ENCODE measurements at regions not wholly inside any gene's neighbourhood (a gene's known extent, or its start where the extent isn't known, plus 50 kb on each side); places are given as distances from the start of the nearest gene placed in this dataset.

DNA sequence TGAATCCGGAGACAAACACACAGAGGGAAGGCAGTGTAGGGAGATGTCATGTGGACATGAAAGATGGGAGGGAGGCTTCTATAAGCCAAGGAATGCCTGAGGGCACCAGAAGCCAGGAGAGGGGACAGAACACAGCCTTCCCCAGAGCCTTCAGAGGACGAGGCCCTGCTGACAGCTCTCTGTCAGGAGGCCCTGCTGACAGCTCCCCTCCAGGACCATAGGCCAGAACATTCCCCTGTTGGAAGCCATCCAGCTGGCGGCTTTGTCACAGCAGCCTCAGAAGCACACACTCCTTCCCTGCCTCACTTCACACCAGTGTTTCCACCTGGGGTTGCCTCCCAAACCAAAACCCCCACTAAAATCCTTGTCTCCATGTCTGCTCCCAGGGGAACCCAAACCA, 171.3 kb upstream of the ID2 start:
- H3K27ac Mint-ChIP-seq, result no peak overlapping the region
- TF ChIP-seq, protein P1, sequence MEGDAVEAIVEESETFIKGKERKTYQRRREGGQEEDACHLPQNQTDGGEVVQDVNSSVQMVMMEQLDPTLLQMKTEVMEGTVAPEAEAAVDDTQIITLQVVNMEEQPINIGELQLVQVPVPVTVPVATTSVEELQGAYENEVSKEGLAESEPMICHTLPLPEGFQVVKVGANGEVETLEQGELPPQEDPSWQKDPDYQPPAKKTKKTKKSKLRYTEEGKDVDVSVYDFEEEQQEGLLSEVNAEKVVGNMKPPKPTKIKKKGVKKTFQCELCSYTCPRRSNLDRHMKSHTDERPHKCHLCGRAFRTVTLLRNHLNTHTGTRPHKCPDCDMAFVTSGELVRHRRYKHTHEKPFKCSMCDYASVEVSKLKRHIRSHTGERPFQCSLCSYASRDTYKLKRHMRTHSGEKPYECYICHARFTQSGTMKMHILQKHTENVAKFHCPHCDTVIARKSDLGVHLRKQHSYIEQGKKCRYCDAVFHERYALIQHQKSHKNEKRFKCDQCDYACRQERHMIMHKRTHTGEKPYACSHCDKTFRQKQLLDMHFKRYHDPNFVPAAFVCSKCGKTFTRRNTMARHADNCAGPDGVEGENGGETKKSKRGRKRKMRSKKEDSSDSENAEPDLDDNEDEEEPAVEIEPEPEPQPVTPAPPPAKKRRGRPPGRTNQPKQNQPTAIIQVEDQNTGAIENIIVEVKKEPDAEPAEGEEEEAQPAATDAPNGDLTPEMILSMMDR (IDR thresholded peaks at IDR 0.05; ENCODE audit: unreplicated experiment in 3 of 3), result no peak
- H3K9me3 Mint-ChIP-seq, result peaks cover 29% of the 10 kb centered on the region
- no peaks in the 10 kb centered on the region for H3K4me1 Mint-ChIP-seq
- peaks cover 9% of the 10 kb centered on the region for H3K36me3 Mint-ChIP-seq (ENCODE audit: low read depth)
- H3K27me3 Mint-ChIP-seq (ENCODE audit: low read depth), result peaks cover 6% of the 10 kb centered on the region
- no peak overlapping the region for H3K4me3 Mint-ChIP-seq

DNA sequence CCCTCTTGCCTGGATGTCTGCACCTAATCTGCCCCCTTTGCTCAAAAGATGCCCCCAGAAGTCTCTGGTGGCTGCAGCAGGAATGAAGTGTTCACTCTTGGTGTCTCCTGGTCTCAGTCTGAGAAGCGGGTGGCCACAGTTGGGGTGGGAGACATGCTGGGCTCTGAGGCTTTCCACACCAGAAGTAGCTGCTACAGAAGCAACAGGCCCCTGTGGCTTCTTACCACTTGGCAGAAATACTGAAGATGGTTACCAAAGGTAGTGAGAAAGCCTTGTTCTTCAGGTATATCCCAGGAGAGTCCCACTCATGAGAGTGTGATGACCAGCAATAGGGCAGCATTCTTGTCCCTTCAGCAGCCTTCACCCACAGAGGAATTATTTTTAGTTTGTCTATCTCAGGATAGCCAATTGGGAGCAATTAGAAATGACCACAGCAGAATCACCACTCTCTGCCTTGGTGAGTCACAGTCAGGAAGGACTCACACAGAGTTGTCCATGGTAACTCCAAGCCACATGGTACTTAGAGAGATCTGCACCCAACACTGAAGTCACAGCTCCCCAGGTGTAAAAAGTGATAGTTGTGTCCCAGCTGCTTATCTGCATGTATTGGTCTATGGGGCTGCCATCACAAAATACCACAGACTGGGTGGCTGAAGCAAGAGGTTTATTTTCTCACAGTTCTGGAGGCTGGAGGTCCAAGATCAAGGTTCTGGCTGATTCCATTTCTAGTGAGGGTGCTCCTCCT, 169.8 kb upstream of the ID2 start:
- H3K4me3 Mint-ChIP-seq, result no peak overlapping the region
- TF ChIP-seq, protein P1 (IDR thresholded peaks at IDR 0.05; ENCODE audit: unreplicated experiment in 3 of 3), result no peak
- H3K4me1 Mint-ChIP-seq, result no peaks in the 10 kb centered on the region
- peaks cover 9% of the 10 kb centered on the region for H3K36me3 Mint-ChIP-seq (ENCODE audit: low read depth)
- H3K27me3 Mint-ChIP-seq (ENCODE audit: low read depth), result peaks cover 12% of the 10 kb centered on the region
- H3K27ac Mint-ChIP-seq, result no peak overlapping the region
- H3K9me3 Mint-ChIP-seq, result peaks cover 29% of the 10 kb centered on the region

DNA sequence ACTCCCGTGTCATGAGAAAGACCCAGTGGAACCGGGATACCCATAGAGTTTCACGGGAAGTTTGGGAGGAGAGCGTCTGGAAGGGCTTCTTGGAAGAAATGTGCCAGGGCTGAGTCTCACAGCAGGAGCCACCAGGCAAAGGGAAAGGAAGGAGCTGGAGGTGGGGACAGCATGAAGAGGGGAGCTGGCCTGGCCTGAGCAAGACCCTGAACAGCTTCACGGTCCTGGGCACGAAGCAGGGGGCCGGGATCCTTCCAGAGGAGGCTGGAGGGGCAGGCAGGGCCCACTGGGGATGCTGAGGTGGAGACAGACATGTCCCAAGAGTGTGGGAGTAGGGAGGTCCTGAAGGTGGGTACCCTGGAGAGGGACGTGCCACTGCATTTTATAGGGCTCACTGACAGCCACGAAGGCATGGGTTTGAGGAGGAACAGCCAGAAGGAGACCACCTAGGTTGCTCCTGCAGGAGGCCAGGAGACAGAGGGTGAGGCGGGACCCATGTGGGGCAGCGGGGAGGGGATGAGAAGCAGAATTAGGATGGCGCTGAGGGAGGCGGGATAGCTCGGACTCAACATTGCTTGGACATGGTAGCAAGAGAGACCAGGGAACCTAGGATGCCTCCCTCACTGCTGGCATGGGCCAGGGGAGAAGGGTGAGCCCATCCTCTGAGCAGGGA, 168.1 kb upstream of the ID2 start:
- H3K27me3 Mint-ChIP-seq (ENCODE audit: low read depth), result peaks cover 12% of the 10 kb centered on the region
- no peaks in the 10 kb centered on the region for H3K4me1 Mint-ChIP-seq
- no peak overlapping the region for H3K4me3 Mint-ChIP-seq
- TF ChIP-seq, protein P1 (IDR thresholded peaks at IDR 0.05; ENCODE audit: unreplicated experiment in 3 of 3), result no peak
- H3K9me3 Mint-ChIP-seq, result peaks cover 27% of the 10 kb centered on the region
- H3K36me3 Mint-ChIP-seq (ENCODE audit: low read depth), result peaks cover 9% of the 10 kb centered on the region
- no peak overlapping the region for H3K27ac Mint-ChIP-seq

DNA sequence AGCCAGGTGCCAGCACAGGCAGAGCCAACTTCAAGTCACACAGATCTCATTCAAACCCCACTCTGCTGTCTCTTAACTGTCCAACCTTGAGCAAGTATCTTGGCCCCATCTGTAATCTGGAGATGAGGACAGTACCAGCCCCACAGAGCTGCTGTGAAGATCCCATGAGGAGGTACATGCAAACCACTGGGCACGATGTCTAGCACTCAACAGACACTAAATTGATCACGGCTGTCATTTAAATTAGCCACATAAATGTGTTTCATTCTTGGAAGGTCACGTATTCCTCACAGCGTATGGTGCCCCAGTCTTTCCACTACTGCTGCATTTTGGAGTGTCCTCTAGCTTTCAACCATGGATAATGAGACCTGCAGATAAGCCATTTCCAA, 167.6 kb upstream of the ID2 start:
- Mint-ChIP-seq H3K36me3 (ENCODE audit: low read depth) (peaks cover 6% of the 10 kb centered on the region), H3K9me3 (peaks cover 23% of the 10 kb centered on the region), H3K4me1 (no peaks in the 10 kb centered on the region), H3K27ac (no peak overlapping the region), H3K4me3 (no peak overlapping the region), H3K27me3 (ENCODE audit: low read depth) (peaks cover 12% of the 10 kb centered on the region)
- TF ChIP-seq, protein P1 (IDR thresholded peaks at IDR 0.05; ENCODE audit: unreplicated experiment in 3 of 3), result no peak

DNA sequence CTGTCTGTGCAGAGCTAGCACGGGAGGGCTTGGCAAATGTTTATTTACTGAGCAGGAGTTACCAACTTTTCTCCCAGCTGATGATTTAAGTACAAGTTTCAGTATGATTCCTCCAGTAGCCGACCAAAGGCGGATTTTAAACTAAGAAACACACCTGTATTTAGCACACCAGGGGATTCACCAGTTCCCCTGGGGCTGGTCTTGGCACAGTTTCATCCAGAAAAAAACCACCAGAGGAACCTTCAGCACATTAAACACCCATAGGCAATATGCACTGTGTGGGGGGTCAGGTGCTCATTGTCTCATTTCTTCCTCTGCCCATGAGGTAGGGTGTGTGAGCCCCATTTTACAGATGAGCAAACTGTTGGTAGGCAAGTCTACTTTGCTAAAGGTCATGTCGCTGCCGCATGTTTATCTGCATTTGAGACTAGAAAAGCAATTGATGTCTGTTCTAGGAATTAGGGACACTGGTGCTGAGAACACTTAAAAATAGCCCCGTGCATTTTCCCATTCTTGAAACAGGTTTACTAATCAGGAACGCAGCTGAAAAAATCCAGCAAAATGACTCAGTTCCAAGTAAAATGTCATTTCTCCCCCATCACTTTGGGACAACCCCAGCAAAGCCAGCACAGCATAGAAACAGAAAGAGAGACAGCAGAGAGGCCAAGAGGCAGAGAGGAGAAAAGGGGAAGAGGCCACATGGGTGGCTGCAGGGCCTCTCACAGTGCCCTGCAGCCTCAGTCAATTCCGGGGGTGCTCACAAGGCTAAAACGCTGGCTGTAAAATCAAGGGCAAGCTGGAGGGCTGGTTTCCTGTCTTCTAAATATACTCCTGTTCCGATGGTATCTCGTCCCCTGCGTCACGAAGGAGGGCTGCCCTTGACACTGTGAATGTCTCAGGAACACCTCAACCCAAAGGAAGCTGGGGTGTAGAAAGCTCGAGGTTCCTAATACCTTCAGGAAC, 166.8 kb upstream of the ID2 start:
- no peaks in the 10 kb centered on the region for H3K4me1 Mint-ChIP-seq
- TF ChIP-seq, protein P1 (IDR thresholded peaks at IDR 0.05; ENCODE audit: unreplicated experiment in 3 of 3), result no peak
- no peak overlapping the region for H3K4me3 Mint-ChIP-seq
- peaks cover 15% of the 10 kb centered on the region for H3K9me3 Mint-ChIP-seq
- no peak overlapping the region for H3K27ac Mint-ChIP-seq
- peaks cover 4% of the 10 kb centered on the region for H3K36me3 Mint-ChIP-seq (ENCODE audit: low read depth)
- H3K27me3 Mint-ChIP-seq (ENCODE audit: low read depth), result peaks cover 12% of the 10 kb centered on the region

All from nephron (organoid).